ENCODE measurements at regions not wholly inside any gene's neighbourhood (a gene's known extent, or its start where the extent isn't known, plus 50 kb on each side); places are given as distances from the start of the nearest gene placed in this dataset.
A peak's percentile ranks its signal among the peaks of the same experiment; 100 is the strongest.

- no peak for DNase-seq (ENCODE audit: low spot score)
These were observed 120.2 kb upstream of the XYLT1 start for GRCh38 chr16:17590711-17591654.

GRCh38 chr16:17589898-17590297 is 119.1 kb upstream of the XYLT1 start:
- no peak for DNase-seq (ENCODE audit: low spot score)

GRCh38 chr16:17585449-17586074 is 114.8 kb upstream of the XYLT1 start:
- DNase-seq (ENCODE audit: low spot score): no peak

- DNase-seq (ENCODE audit: low spot score): peak; percentile 60
These were observed 108.5 kb upstream of the XYLT1 start for GRCh38 chr16:17578981-17579874.

- no peak for DNase-seq (ENCODE audit: low spot score)
These were observed 103.5 kb upstream of the XYLT1 start for GRCh38 chr16:17574256-17574655.

GRCh38 chr16:17572145-17572544 is 101.4 kb upstream of the XYLT1 start:
- no peak for DNase-seq (ENCODE audit: low spot score)

GRCh38 chr16:17571499-17572093 is 100.8 kb upstream of the XYLT1 start:
- peak; percentile 17 for DNase-seq (ENCODE audit: low spot score)

- DNase-seq (ENCODE audit: low spot score): no peak
These were observed 97.5 kb upstream of the XYLT1 start for GRCh38 chr16:17568239-17568638.

- DNase-seq (ENCODE audit: low spot score): no peak
These were observed 96.7 kb upstream of the XYLT1 start for GRCh38 chr16:17567455-17567854.

GRCh38 chr16:17566656-17567450 is 96.1 kb upstream of the XYLT1 start:
- no peak for DNase-seq (ENCODE audit: low spot score)

- no peak for DNase-seq (ENCODE audit: low spot score)
These were observed 95.3 kb upstream of the XYLT1 start for GRCh38 chr16:17566075-17566474.

GRCh38 chr16:17565605-17566004 is 94.8 kb upstream of the XYLT1 start:
- DNase-seq (ENCODE audit: low spot score): no peak

- DNase-seq (ENCODE audit: low spot score): no peak
These were observed 94.1 kb upstream of the XYLT1 start for GRCh38 chr16:17564856-17565255.

GRCh38 chr16:17563323-17564091 is 92.7 kb upstream of the XYLT1 start:
- DNase-seq (ENCODE audit: low spot score): no peak

GRCh38 chr16:17561056-17561455 is 90.3 kb upstream of the XYLT1 start:
- no peak for DNase-seq (ENCODE audit: low spot score)

GRCh38 chr16:17560548-17560947 is 89.8 kb upstream of the XYLT1 start:
- no peak for DNase-seq (ENCODE audit: low spot score)

GRCh38 chr16:17559394-17559793 is 88.6 kb upstream of the XYLT1 start:
- DNase-seq (ENCODE audit: low spot score): no peak

- DNase-seq (ENCODE audit: low spot score): no peak
These were observed 87.2 kb upstream of the XYLT1 start for GRCh38 chr16:17557949-17558348.

GRCh38 chr16:17557480-17557879 is 86.7 kb upstream of the XYLT1 start:
- DNase-seq (ENCODE audit: low spot score): no peak

- peak; percentile 13 for DNase-seq (ENCODE audit: low spot score)
These were observed 85.7 kb upstream of the XYLT1 start for GRCh38 chr16:17556276-17557052.
